Liver (tissue), 8 donors: ENCODE measurements at regions not wholly inside any gene's neighbourhood (a gene's known extent, or its start where the extent isn't known, plus 50 kb on each side); places are given as distances from the start of the nearest gene placed in this dataset.

Experiments
- DNase-seq: peaks from one replicate; pipeline ENCODE4 v3.0.0-alpha.2; 2017; ENCODE audit warnings: low spot score
- H3K27ac ChIP-seq, 2 donors: one replicate each; pipeline ENCODE4 v1.7.0; 2013; ENCODE audit warnings: inconsistent platforms in 2 of 2, low read length in 2 of 2, control low read depth in 1 of 2, low read depth in 1 of 2, mild to moderate bottlenecking in 1 of 2
- H3K27me3 ChIP-seq, 4 donors: one replicate each; pipeline versions ENCODE4 v1.6.1 to v1.7.0; 2013; ENCODE audit warnings: low read length in 3 of 4, inconsistent platforms in 1 of 4, mild to moderate bottlenecking in 1 of 4, moderate library complexity in 1 of 4; ENCODE audit not compliant: control insufficient read depth in 4 of 4, insufficient read depth in 4 of 4
- H3K36me3 ChIP-seq, 4 donors: one replicate each; pipeline versions ENCODE4 v1.6.1 to v1.7.0; 2013; ENCODE audit warnings: low read length in 3 of 4, mild to moderate bottlenecking in 3 of 4, low read depth in 1 of 4, moderate library complexity in 1 of 4; ENCODE audit not compliant: control insufficient read depth in 4 of 4, insufficient read depth in 3 of 4
- H3K4me1 ChIP-seq, 4 donors: one replicate each; pipeline versions ENCODE4 v1.6.1 to v1.7.0; 2013; ENCODE audit warnings: low read length in 3 of 4, mild to moderate bottlenecking in 3 of 4, moderate library complexity in 1 of 4; ENCODE audit not compliant: control insufficient read depth in 4 of 4, insufficient read depth in 4 of 4
- H3K4me3 ChIP-seq, 3 donors: one replicate each; pipeline versions ENCODE4 v1.6.1 to v1.7.0; 2013; ENCODE audit warnings: low read length in 3 of 3, control low read depth in 1 of 3, low read depth in 1 of 3, mild to moderate bottlenecking in 1 of 3
- H3K9ac ChIP-seq, 2 donors: one replicate each; pipeline ENCODE4 v1.7.0; 2013; ENCODE audit warnings: low read length in 2 of 2, mild to moderate bottlenecking in 2 of 2, moderate library complexity in 2 of 2, control low read depth in 1 of 2, low read depth in 1 of 2
- H3K9me3 ChIP-seq, 4 donors: one replicate each; pipeline versions ENCODE4 v1.6.1 to v1.7.0; 2013; ENCODE audit warnings: low read length in 3 of 4; ENCODE audit not compliant: control insufficient read depth in 4 of 4
- EGR1 ChIP-seq, 2 donors: IDR thresholded peaks; 2 replicates each; pipeline ENCODE4 v1.6.1; 2016 to 2018; ENCODE audit warnings: antibody characterized with exemption in 2 of 2, low read depth in 2 of 2
- FOXA1 ChIP-seq: IDR thresholded peaks from 2 replicates; pipeline ENCODE4 v1.6.1; 2016; ENCODE audit warnings: antibody characterized with exemption
- FOXA2 ChIP-seq: IDR thresholded peaks from 2 replicates; pipeline ENCODE4 v1.6.1; 2016; ENCODE audit warnings: antibody characterized with exemption
- GABPA ChIP-seq, 2 donors: IDR thresholded peaks in 1 of 2; conservative IDR thresholded peaks in 1 of 2; 2 replicates each; pipeline ENCODE4 v1.6.1; 2016; ENCODE audit warnings: antibody characterized with exemption in 2 of 2, mild to moderate bottlenecking in 1 of 2, moderate library complexity in 1 of 2
- HNF4A ChIP-seq, 2 donors: conservative IDR thresholded peaks; 2 replicates each; pipeline ENCODE4 v1.6.1; 2016; ENCODE audit warnings: antibody characterized with exemption in 2 of 2, mild to moderate bottlenecking in 2 of 2
- HNF4G ChIP-seq: IDR thresholded peaks from 2 replicates; pipeline ENCODE4 v1.6.1; 2016; ENCODE audit warnings: antibody characterized with exemption
- JUND ChIP-seq, 2 donors: IDR thresholded peaks; 2 replicates each; pipeline ENCODE4 v1.6.1; 2016; ENCODE audit warnings: antibody characterized with exemption in 2 of 2
- NR2F2 ChIP-seq: IDR thresholded peaks from 2 replicates; pipeline ENCODE4 v1.6.1; 2016; ENCODE audit warnings: antibody characterized with exemption
- RAD21 ChIP-seq, 2 donors: IDR thresholded peaks; 2 replicates each; pipeline ENCODE4 v1.6.1; 2016; ENCODE audit warnings: antibody characterized with exemption in 2 of 2, mild to moderate bottlenecking in 2 of 2
- RXRA ChIP-seq, 2 donors: IDR thresholded peaks; 2 replicates each; pipeline ENCODE4 v1.6.1; 2017 to 2018; ENCODE audit warnings: antibody characterized with exemption in 2 of 2, mild to moderate bottlenecking in 1 of 2
- SP1 ChIP-seq: IDR thresholded peaks from 2 replicates; pipeline ENCODE4 v1.6.1; 2018; ENCODE audit warnings: antibody characterized with exemption, mild to moderate bottlenecking
- TAF1 ChIP-seq: conservative IDR thresholded peaks from 2 replicates; pipeline ENCODE4 v1.6.1; 2016; ENCODE audit warnings: antibody characterized with exemption, mild to moderate bottlenecking
- YY1 ChIP-seq: IDR thresholded peaks from 2 replicates; pipeline ENCODE4 v1.6.1; 2016; ENCODE audit warnings: antibody characterized with exemption, mild to moderate bottlenecking
- WGBS: extraction: QIAGEN DNeasy Blood & Tissue Kit; methylation state at CpG from one replicate; pipeline ENCODE4 v1.1.7; 2013; 5-methylcytosine and 5-hydroxymethylcytosine counted together
- TF ChIP-seq, protein P1 (sequence below): IDR thresholded peaks from 2 replicates; pipeline ENCODE4 v1.6.1; 2016; ENCODE audit warnings: antibody characterized with exemption, mild to moderate bottlenecking
- TF ChIP-seq, protein P2 (sequence below): fragments of 150-350 bp; IDR thresholded peaks from 2 replicates; pipeline ENCODE4 v1.5.1; 2017; ENCODE audit warnings: improper control_type of control experiment, low read depth, low read length; ENCODE audit not compliant: missing input control
- TF ChIP-seq, protein P3 (sequence below): IDR thresholded peaks from 2 replicates; pipeline ENCODE4 v1.6.1; 2016; ENCODE audit warnings: antibody characterized with exemption
- TF ChIP-seq, protein P4 (sequence below): IDR thresholded peaks from 2 replicates; pipeline ENCODE4 v1.6.1; 2016; ENCODE audit warnings: antibody characterized with exemption
- TF ChIP-seq, protein P5 (sequence below): IDR thresholded peaks from 2 replicates; pipeline ENCODE4 v1.6.1; 2016; ENCODE audit warnings: antibody characterized with exemption
- donor health status: healthy.
- donor health status: healthy.
- donor health status: healthy.
- donor health status: healthy.
- donor health status: healthy.

DNA sequence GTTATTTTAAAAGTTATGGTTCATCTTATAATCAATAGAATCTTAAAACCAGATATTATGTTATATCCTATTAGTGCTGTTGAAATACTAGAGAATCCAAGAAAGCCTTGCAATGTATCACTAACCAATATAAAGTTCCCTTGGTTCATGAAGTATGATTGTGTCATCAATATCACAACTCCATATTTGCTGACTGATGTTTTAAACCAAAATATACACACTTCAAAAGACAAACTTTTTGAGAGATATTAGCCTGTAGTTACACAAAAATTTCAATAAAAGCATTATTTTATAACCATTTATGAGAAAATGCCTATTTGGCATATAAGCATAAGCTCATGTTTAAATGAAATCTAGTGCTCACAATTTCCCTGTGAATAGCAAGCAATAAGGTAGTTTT, 198.6 kb downstream of the CENPC start:
- Histone ChIP-seq H3K27ac (no peak overlapping the region), H3K27me3 (peaks cover 0 to 12% (median 1%) of the 10 kb centered on the region in 4 donors), H3K4me3 (no peak overlapping the region), H3K9ac (no peak overlapping the region), H3K36me3 (no peaks in the 10 kb centered on the region), H3K4me1 (no peaks in the 10 kb centered on the region), H3K9me3 (no peaks in the 10 kb centered on the region)
- no peak for TF ChIP-seq TAF1
- DNase-seq: no peak

DNA sequence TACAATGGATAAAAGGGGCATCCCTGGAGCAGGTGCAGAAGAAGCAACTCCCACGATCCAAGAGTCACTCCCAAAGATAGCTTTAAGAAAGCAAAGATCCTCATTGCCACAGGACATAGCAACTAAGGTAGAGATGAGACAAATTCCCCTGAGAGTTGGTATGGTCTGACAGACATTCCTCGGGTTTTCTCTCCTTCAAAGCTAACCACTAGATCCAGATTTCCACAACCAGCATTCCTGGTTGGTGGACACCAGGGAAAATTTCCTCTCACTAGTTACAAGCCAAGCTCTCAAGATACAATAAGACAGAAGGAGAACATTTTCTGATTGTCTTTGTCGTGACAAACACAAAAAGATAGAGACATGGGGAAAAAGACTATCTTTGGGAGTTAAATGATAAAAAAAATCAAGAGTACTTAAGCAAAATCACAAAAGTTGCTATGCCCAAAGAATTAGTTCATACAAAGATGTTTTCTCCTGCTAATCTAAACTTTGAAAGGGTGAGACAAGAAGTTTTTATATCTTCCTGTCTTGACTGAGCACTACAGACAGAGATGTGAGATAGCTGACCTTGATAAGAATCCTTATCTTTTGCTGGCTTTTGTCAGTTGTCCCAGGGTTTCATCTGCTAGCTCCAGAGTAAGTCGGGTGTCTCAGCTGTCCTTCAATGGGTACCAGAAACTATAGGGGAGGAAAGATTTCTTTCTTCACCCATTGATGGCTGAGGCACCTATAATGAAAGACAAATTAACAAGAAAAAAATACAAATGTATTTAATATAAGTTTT, 200.5 kb downstream of the CENPC start:
- no peaks in the 10 kb centered on the region for H3K4me1 ChIP-seq
- H3K9ac ChIP-seq: no peak overlapping the region
- TF ChIP-seq, protein P1, sequence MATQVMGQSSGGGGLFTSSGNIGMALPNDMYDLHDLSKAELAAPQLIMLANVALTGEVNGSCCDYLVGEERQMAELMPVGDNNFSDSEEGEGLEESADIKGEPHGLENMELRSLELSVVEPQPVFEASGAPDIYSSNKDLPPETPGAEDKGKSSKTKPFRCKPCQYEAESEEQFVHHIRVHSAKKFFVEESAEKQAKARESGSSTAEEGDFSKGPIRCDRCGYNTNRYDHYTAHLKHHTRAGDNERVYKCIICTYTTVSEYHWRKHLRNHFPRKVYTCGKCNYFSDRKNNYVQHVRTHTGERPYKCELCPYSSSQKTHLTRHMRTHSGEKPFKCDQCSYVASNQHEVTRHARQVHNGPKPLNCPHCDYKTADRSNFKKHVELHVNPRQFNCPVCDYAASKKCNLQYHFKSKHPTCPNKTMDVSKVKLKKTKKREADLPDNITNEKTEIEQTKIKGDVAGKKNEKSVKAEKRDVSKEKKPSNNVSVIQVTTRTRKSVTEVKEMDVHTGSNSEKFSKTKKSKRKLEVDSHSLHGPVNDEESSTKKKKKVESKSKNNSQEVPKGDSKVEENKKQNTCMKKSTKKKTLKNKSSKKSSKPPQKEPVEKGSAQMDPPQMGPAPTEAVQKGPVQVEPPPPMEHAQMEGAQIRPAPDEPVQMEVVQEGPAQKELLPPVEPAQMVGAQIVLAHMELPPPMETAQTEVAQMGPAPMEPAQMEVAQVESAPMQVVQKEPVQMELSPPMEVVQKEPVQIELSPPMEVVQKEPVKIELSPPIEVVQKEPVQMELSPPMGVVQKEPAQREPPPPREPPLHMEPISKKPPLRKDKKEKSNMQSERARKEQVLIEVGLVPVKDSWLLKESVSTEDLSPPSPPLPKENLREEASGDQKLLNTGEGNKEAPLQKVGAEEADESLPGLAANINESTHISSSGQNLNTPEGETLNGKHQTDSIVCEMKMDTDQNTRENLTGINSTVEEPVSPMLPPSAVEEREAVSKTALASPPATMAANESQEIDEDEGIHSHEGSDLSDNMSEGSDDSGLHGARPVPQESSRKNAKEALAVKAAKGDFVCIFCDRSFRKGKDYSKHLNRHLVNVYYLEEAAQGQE: no peak
- no peak for TF ChIP-seq NR2F2
- TF ChIP-seq, protein P2, sequence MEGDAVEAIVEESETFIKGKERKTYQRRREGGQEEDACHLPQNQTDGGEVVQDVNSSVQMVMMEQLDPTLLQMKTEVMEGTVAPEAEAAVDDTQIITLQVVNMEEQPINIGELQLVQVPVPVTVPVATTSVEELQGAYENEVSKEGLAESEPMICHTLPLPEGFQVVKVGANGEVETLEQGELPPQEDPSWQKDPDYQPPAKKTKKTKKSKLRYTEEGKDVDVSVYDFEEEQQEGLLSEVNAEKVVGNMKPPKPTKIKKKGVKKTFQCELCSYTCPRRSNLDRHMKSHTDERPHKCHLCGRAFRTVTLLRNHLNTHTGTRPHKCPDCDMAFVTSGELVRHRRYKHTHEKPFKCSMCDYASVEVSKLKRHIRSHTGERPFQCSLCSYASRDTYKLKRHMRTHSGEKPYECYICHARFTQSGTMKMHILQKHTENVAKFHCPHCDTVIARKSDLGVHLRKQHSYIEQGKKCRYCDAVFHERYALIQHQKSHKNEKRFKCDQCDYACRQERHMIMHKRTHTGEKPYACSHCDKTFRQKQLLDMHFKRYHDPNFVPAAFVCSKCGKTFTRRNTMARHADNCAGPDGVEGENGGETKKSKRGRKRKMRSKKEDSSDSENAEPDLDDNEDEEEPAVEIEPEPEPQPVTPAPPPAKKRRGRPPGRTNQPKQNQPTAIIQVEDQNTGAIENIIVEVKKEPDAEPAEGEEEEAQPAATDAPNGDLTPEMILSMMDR: no peak
- no peak for TF ChIP-seq RAD21 (IDR thresholded peaks at IDR 0.05)
- no peak for TF ChIP-seq EGR1 (IDR thresholded peaks at IDR 0.05; ENCODE audit: low read depth in 2 of 2)
- TF ChIP-seq RXRA (IDR thresholded peaks at IDR 0.05): no peak
- no peak for TF ChIP-seq JUND (IDR thresholded peaks at IDR 0.05)
- TF ChIP-seq, protein P3, sequence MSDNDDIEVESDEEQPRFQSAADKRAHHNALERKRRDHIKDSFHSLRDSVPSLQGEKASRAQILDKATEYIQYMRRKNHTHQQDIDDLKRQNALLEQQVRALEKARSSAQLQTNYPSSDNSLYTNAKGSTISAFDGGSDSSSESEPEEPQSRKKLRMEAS: no peak
- no peak for TF ChIP-seq TAF1
- no peak for TF ChIP-seq FOXA2
- TF ChIP-seq, protein P4, sequence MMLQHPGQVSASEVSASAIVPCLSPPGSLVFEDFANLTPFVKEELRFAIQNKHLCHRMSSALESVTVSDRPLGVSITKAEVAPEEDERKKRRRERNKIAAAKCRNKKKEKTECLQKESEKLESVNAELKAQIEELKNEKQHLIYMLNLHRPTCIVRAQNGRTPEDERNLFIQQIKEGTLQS: no peak
- TF ChIP-seq HNF4A (conservative IDR thresholded peaks at IDR 0.05): no peak
- no peak for TF ChIP-seq YY1
- TF ChIP-seq, protein P5, sequence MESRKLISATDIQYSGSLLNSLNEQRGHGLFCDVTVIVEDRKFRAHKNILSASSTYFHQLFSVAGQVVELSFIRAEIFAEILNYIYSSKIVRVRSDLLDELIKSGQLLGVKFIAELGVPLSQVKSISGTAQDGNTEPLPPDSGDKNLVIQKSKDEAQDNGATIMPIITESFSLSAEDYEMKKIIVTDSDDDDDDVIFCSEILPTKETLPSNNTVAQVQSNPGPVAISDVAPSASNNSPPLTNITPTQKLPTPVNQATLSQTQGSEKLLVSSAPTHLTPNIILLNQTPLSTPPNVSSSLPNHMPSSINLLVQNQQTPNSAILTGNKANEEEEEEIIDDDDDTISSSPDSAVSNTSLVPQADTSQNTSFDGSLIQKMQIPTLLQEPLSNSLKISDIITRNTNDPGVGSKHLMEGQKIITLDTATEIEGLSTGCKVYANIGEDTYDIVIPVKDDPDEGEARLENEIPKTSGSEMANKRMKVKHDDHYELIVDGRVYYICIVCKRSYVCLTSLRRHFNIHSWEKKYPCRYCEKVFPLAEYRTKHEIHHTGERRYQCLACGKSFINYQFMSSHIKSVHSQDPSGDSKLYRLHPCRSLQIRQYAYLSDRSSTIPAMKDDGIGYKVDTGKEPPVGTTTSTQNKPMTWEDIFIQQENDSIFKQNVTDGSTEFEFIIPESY: no peak
- TF ChIP-seq SP1: no peak
- no peak for TF ChIP-seq HNF4G
- no peak for TF ChIP-seq FOXA1
- no peak for TF ChIP-seq GABPA (IDR thresholded peaks at IDR 0.05 in 1 of 2, conservative IDR thresholded peaks at IDR 0.05 in 1 of 2)
- no peak overlapping the region for H3K4me3 ChIP-seq
- no peak overlapping the region for H3K27ac ChIP-seq
- no peaks in the 10 kb centered on the region for H3K36me3 ChIP-seq
- H3K9me3 ChIP-seq: no peaks in the 10 kb centered on the region
- 32% methylated on average over 4 of the region's 4 CpGs for WGBS
- DNase-seq: no peak
- peaks cover 0 to 6% (median 0%) of the 10 kb centered on the region in 4 donors for H3K27me3 ChIP-seq
